Epithelial cell of proximal tubule (primary cell): ENCODE measurements at regions not wholly inside any gene's neighbourhood (a gene's known extent, or its start where the extent isn't known, plus 50 kb on each side); places are given as distances from the start of the nearest gene placed in this dataset.
"Not testable (repeated sequence)": the region's sequence is repeated elsewhere in the genome, so short reads cannot be mapped to it uniquely, and the experiment has no call there.

Experiments used
- DNase-seq: peaks from one replicate; pipeline ENCODE4 v3.0.0-alpha.2; 2011; ENCODE audit warnings: low read depth
- H3K4me3 ChIP-seq: 2 replicates; pipeline ENCODE4 v1.5.1; 2011; ENCODE audit warnings: low read depth, mild to moderate bottlenecking, low read length
- TF ChIP-seq, protein P1 (sequence below): conservative IDR thresholded peaks from 2 replicates; pipeline ENCODE4 v1.5.1; 2012; ENCODE audit warnings: low read depth, mild to moderate bottlenecking, low read length

DNA sequence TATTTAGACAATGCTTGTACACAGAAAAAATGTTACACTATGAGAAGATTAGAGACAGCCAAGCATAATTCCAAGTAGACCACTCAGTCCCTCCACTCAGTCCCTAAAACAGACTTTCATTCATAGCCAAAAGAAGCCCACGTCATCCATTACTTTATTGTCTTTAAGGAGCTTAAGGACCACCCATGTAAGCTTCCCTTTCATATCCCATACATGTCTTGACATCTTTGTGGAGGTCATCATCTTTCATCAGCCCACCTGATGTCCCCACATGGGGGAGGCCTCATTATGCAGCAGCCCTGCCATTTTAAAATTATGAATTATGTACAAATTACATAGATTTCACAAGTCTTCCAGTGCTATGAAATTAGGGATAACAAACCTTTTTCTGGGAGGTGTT lies 92.6 kb upstream of the PALMD start:
- H3K4me3 ChIP-seq, result no peak overlapping the region
- TF ChIP-seq, protein P1, sequence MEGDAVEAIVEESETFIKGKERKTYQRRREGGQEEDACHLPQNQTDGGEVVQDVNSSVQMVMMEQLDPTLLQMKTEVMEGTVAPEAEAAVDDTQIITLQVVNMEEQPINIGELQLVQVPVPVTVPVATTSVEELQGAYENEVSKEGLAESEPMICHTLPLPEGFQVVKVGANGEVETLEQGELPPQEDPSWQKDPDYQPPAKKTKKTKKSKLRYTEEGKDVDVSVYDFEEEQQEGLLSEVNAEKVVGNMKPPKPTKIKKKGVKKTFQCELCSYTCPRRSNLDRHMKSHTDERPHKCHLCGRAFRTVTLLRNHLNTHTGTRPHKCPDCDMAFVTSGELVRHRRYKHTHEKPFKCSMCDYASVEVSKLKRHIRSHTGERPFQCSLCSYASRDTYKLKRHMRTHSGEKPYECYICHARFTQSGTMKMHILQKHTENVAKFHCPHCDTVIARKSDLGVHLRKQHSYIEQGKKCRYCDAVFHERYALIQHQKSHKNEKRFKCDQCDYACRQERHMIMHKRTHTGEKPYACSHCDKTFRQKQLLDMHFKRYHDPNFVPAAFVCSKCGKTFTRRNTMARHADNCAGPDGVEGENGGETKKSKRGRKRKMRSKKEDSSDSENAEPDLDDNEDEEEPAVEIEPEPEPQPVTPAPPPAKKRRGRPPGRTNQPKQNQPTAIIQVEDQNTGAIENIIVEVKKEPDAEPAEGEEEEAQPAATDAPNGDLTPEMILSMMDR, result no peak
- DNase-seq, result no peak

DNA sequence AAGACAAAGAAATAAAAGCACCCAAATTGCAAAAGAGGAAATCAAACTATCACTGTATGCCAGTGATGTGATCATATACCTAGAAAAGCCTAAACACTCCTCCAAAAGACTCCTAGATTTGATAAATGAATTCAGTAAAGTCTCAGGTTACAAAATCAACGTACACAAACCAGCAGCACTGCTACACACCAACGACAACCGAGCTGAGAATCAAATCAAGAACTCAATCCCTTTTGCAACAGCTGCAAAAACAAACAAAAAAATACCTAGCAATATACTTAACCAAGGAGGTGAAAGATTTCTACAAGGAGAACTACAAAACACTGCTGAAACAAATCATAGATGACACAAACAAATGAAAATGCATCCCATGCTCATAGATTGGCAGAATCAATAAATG lies 92.1 kb upstream of the PALMD start:
- DNase-seq, H3K4me3 ChIP-seq: not testable (repeated sequence)

DNA sequence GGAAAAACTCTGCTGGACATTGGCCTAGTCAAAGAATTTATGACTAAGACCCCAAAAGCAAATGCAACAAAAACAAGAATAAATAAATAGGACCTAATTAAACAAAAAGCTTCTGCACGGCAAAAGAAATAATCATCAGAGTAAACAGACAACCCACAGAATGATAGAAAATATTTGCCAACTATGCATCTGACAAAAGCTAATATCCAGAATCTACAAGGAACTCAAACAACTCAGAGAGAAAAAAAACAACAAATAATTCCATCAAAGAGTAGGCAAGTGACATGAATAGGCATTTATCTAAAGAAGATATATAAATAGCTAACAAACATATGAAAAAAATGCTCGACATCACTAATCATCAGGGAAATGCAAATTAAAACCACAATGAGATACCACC lies 91.2 kb upstream of the PALMD start:
- no peak for DNase-seq
- no peak overlapping the region for H3K4me3 ChIP-seq
- TF ChIP-seq, protein P1, result no peak

DNA sequence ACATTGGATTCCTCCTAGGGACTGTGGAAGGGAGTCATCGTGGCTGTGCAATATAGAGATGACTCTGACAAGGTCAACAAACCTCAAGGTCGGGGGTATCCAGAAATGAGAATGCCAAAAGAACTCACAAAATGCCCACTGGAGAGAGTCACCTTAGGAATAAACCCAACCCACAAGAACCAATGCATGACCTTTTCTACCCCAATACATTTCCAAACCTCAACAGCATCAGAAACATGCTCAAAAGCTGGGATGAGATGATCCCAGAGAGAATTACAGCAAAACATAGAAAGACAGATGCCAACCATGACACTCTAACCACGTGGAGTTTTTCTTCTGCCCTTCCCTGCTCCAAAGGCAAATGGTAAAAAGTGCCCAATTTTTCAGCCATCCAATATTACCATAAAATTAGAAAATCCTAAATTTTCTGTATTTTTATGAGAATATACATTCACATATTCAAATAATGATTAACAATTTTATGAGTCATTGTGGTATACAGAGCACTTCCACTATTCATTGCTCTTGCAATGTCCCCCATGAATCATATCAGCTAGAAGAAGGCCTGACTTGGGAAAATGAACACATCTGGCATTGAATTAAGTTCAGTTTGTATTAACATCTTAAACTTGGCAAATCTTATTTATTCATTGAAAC lies 88.2 kb upstream of the PALMD start:
- DNase-seq, result peak; percentile 40
- H3K4me3 ChIP-seq, result no peak overlapping the region

DNA sequence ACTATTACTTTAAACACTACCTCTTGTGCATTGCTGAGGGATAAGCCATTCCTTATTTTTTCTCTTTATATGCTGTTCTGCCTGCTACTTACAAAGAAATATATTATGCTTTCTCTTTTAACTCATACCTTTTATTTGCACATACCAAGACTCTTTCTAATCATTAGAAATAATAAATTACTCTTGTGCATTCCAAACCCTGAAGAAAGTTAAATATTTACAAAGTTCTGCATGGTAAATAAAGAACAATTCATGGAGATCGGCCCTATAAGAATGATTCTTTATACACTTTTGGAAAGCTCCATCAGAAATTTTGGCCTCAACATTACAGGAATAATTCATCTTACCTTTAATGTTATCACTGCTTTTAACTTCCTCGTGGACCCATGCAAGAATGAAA lies 86.7 kb upstream of the PALMD start:
- H3K4me3 ChIP-seq, result no peak overlapping the region
- TF ChIP-seq, protein P1, result no peak
- no peak for DNase-seq

More for the DNA sequence above, 88.2 kb upstream of the PALMD start:
- TF ChIP-seq, protein P1, result no peak

DNA sequence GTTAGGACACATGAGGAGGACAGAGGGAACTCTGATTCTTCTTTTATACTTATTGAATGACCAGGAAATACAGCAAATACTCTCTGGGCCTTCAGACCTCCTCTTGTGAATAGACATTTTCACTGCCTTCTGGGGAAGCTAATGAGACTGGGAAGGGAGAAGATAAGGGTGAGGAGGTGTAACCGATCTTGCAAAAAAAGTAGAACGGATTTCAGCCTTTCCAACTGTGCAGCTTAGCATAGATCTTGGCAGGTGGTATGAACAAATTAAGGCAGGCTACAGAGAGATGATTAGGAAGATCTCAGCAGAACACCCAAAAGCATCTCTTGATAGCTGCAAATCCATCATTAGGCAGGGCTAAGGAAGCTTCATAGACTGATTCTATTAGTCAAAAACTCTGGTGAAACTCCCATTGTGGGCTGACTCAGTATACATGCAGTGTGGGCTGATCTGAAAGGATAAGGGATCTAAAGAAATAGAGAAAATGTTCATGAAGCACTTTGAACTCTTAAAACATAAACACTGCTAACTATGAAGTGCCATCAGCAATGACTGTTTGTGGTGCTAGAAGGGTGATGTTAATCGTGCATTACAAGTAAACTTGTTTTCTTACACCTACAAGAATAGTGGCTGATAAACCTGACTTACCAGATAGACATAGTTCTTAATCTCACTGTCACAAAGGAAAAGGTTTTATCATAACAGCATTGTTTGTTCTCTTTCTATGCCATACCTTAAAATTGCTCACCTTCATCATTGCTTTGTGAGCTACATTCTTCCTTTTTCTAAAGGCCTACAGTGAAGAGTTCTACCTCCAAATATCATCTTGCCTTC lies 85.5 kb upstream of the PALMD start:
- no peak for DNase-seq
- H3K4me3 ChIP-seq, result no peak overlapping the region
- TF ChIP-seq, protein P1, result no peak

DNA sequence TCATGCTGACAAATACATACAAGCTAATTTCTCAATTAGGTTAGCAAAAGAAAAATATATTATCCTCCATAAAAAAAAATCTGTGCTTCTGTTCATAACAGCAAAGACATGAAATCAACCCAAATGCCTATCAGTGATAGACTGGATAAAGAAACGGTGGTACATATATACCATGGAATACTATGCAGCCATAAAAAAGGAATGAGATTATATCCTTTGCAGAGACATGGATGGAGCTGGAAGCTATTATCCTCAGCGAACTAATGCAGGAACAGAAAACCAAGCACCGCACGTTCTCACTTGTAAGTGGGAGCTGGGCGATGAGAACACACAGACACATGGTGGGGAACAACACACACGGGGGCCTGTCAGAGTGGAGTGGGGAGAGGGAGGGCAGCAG lies 84.0 kb upstream of the PALMD start:
- TF ChIP-seq, protein P1, result no peak
- H3K4me3 ChIP-seq, result no peak overlapping the region
- DNase-seq, result no peak
